ENCODE measurements at regions not wholly inside any gene's neighbourhood (a gene's known extent, or its start where the extent isn't known, plus 50 kb on each side); places are given as distances from the start of the nearest gene placed in this dataset.

DNA sequence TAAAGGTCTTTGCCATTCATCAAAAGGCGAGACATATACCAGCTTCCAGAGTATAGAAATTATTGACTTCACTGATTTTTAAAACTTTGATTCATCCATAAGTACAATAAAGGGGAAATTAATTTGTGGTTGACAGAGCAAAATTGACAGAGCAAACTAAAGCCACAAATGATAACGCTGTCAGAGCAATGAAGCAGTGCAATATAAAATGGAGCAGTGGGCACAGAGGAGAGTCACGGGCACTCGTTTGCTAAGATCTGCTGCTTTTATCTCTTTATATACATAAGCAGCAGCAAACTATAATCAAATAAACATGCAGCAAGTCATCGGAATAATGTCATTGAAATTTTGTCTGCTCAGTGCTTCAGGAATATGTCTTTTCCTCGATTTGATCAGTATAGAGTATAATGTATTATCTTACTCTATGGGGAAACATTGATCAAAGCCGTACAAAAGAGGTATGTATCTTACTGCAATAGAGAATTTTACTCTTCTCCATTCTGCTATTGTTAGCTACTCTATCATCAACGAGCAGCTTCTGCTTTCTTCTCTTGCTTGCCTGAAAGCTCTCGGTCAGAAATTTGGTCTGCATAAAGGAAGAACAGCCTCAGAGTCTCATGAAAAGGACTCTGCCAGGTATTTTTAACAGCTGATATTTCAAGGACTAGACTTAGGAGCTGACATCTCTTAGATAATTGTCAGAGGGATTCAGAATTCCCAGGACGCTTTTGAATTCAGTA, 546.0 kb upstream of the ARID1B start:
- Histone ChIP-seq H3K79me2 (no peaks in the 10 kb centered on the region), H3K27me3 (ENCODE audit: control insufficient read depth, insufficient read depth, low read length) (no peaks in the 10 kb centered on the region), H3K27ac (no peak overlapping the region), H3K9me3 (ENCODE audit: control insufficient read depth, low read length) (no peaks in the 10 kb centered on the region), H3K4me2 (ENCODE audit: low read length) (no peak overlapping the region), H3K4me3 (ENCODE audit: low read depth, low read length) (no peak overlapping the region), H3K4me1 (no peaks in the 10 kb centered on the region), H3K36me3 (ENCODE audit: control insufficient read depth, insufficient read depth, low read length) (no peaks in the 10 kb centered on the region), H3K9ac (no peak overlapping the region), H2AFZ (no peak overlapping the region)
- TF ChIP-seq, protein P1, sequence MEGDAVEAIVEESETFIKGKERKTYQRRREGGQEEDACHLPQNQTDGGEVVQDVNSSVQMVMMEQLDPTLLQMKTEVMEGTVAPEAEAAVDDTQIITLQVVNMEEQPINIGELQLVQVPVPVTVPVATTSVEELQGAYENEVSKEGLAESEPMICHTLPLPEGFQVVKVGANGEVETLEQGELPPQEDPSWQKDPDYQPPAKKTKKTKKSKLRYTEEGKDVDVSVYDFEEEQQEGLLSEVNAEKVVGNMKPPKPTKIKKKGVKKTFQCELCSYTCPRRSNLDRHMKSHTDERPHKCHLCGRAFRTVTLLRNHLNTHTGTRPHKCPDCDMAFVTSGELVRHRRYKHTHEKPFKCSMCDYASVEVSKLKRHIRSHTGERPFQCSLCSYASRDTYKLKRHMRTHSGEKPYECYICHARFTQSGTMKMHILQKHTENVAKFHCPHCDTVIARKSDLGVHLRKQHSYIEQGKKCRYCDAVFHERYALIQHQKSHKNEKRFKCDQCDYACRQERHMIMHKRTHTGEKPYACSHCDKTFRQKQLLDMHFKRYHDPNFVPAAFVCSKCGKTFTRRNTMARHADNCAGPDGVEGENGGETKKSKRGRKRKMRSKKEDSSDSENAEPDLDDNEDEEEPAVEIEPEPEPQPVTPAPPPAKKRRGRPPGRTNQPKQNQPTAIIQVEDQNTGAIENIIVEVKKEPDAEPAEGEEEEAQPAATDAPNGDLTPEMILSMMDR (IDR thresholded peaks at IDR 0.05) = no peak

DNA sequence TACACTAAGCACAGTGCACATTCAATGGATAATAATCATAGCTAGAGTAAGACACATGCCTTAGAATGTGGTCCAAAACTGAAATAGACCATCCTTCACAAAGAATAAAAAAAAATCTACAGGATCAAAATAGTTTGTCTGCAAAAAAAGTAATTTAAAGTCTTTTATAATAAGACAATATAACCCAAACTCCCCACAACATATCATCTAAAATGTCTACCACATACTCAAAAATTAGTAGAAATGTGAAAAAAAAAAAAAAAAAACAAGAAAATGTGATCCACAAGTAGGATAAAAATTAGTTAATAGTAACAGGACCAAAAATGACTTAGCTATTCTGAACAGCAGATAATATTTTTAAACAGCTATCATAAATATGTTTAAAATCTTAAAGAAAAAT, 557.2 kb upstream of the ARID1B start:
- no peak overlapping the region for H2AFZ ChIP-seq
- H3K27me3 ChIP-seq (ENCODE audit: control insufficient read depth, insufficient read depth, low read length) = no peaks in the 10 kb centered on the region
- no peak overlapping the region for H3K4me2 ChIP-seq (ENCODE audit: low read length)
- H3K9me3 ChIP-seq (ENCODE audit: control insufficient read depth, low read length) = no peaks in the 10 kb centered on the region
- no peak overlapping the region for H3K9ac ChIP-seq
- H3K4me3 ChIP-seq (ENCODE audit: low read depth, low read length) = no peak overlapping the region
- H3K36me3 ChIP-seq (ENCODE audit: control insufficient read depth, insufficient read depth, low read length) = no peaks in the 10 kb centered on the region
- H3K79me2 ChIP-seq = no peaks in the 10 kb centered on the region
- no peaks in the 10 kb centered on the region for H3K4me1 ChIP-seq
- H3K27ac ChIP-seq = no peak overlapping the region
- TF ChIP-seq, protein P1 (IDR thresholded peaks at IDR 0.05) = no peak

DNA sequence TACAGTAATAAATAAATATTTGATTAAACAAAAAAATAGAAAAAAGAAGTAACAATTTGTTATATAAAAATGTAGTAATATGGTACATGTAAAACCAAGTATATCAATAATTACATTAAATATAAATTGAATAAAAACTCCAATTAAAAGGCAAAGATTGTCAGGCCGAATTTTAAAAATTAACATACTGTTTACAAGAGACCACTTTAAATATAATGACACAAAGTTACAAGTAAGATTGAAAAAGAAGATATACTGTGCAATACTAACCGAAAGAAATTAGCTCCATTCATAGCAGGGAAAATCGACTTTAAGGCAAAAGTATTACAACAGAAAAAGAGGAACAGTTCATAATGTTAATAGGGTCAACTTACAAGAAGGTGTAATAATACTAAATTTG, 571.5 kb upstream of the ARID1B start:
- no peaks in the 10 kb centered on the region for H3K79me2 ChIP-seq
- H3K4me1 ChIP-seq = no peaks in the 10 kb centered on the region
- no peak overlapping the region for H2AFZ ChIP-seq
- TF ChIP-seq, protein P1 (IDR thresholded peaks at IDR 0.05) = no peak
- no peaks in the 10 kb centered on the region for H3K9me3 ChIP-seq (ENCODE audit: control insufficient read depth, low read length)
- no peaks in the 10 kb centered on the region for H3K36me3 ChIP-seq (ENCODE audit: control insufficient read depth, insufficient read depth, low read length)
- H3K4me3 ChIP-seq (ENCODE audit: low read depth, low read length) = no peak overlapping the region
- no peak overlapping the region for H3K9ac ChIP-seq
- H3K4me2 ChIP-seq (ENCODE audit: low read length) = no peak overlapping the region
- H3K27me3 ChIP-seq (ENCODE audit: control insufficient read depth, insufficient read depth, low read length) = no peaks in the 10 kb centered on the region
- H3K27ac ChIP-seq = no peak overlapping the region

DNA sequence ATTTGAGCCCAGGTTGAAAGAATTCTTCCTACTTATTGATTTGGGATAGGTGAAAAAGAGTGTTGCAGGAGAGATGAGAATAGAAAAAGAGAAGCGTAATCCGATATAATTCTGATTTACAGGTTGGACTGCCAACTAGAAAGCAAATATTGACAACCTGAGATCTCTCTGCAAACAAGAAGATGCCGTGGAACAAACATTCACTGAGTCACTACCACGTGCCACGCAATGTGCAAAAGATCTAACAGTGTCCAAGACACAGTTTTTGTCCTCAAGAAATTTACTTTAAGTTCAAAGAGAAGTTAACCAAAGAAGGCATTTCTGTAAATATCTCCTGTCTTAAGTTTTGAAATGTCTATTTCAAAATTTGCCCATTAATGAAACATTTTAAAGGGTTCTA, 578.0 kb upstream of the ARID1B start:
- Histone ChIP-seq H3K79me2 (no peaks in the 10 kb centered on the region), H3K9ac (no peak overlapping the region), H3K9me3 (ENCODE audit: control insufficient read depth, low read length) (no peaks in the 10 kb centered on the region), H3K4me1 (no peaks in the 10 kb centered on the region), H3K4me2 (ENCODE audit: low read length) (no peak overlapping the region), H3K36me3 (ENCODE audit: control insufficient read depth, insufficient read depth, low read length) (no peaks in the 10 kb centered on the region), H3K27me3 (ENCODE audit: control insufficient read depth, insufficient read depth, low read length) (no peaks in the 10 kb centered on the region), H3K27ac (no peak overlapping the region), H3K4me3 (ENCODE audit: low read depth, low read length) (no peak overlapping the region), H2AFZ (no peak overlapping the region)
- TF ChIP-seq, protein P1 (IDR thresholded peaks at IDR 0.05) = no peak

DNA sequence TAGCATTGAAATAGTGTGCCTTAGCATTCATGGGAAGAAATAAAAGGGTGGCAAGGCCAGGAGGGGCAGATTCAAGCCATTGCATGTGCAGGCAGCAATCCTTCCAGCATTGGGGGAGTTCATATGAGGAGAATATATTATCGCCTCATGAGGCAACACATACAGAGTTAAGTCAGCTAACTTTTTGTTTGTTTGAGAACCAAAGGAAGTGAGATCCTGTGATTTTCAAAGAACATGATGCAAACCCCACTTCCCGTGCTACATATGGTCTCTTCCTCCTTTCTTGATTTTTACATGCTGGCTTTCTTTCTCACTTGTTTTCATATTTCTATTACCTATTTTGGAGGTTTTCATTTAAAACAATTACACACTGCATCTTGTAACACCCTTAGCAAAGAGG, 579.7 kb upstream of the ARID1B start:
- no peaks in the 10 kb centered on the region for H3K79me2 ChIP-seq
- no peaks in the 10 kb centered on the region for H3K27me3 ChIP-seq (ENCODE audit: control insufficient read depth, insufficient read depth, low read length)
- H3K4me1 ChIP-seq = no peaks in the 10 kb centered on the region
- no peak overlapping the region for H3K4me2 ChIP-seq (ENCODE audit: low read length)
- H3K27ac ChIP-seq = no peak overlapping the region
- H3K36me3 ChIP-seq (ENCODE audit: control insufficient read depth, insufficient read depth, low read length) = no peaks in the 10 kb centered on the region
- no peak overlapping the region for H3K4me3 ChIP-seq (ENCODE audit: low read depth, low read length)
- TF ChIP-seq, protein P1 (IDR thresholded peaks at IDR 0.05) = no peak
- H2AFZ ChIP-seq = no peak overlapping the region
- no peak overlapping the region for H3K9ac ChIP-seq
- H3K9me3 ChIP-seq (ENCODE audit: control insufficient read depth, low read length) = no peaks in the 10 kb centered on the region
